Sigmoid colon (tissue), 6 donors: ENCODE measurements at regions not wholly inside any gene's neighbourhood (a gene's known extent, or its start where the extent isn't known, plus 50 kb on each side); places are given as distances from the start of the nearest gene placed in this dataset.

Experiments
- DNase-seq: peaks from one replicate; pipeline ENCODE4 v3.0.0-alpha.2; 2019
- H3K27ac ChIP-seq, 4 donors: fragments of 200-600 bp; sonication (generic); one replicate each; pipeline ENCODE4 v1.5.1; 2016 to 2019; ENCODE audit warnings: mild to moderate bottlenecking in 1 of 4
- H3K27me3 ChIP-seq, 3 donors: fragments of 200-600 bp; sonication (generic); one replicate each; pipeline ENCODE4 v1.5.1; 2019; ENCODE audit warnings: mild to moderate bottlenecking in 1 of 3
- H3K36me3 ChIP-seq, 4 donors: fragments of 200-600 bp; sonication (generic); one replicate each; pipeline ENCODE4 v1.5.1; 2016 to 2019
- H3K4me1 ChIP-seq, 4 donors: fragments of 200-600 bp; sonication (generic); one replicate each; pipeline ENCODE4 v1.5.1; 2017 to 2019
- H3K4me3 ChIP-seq, 4 donors: fragments of 200-600 bp; sonication (generic); one replicate each; pipeline ENCODE4 v1.5.1; 2017 to 2019; ENCODE audit warnings: mild to moderate bottlenecking in 2 of 4, moderate library complexity in 1 of 4
- H3K9me3 ChIP-seq, 4 donors: fragments of 200-600 bp in 3 of 4; sonication (generic) in 3 of 4; one replicate each; pipeline versions ENCODE4 v1.5.1 to v1.6.1; 2013 to 2019
- EP300 ChIP-seq, 4 donors: sonication (generic); formaldehyde crosslinking; IDR thresholded peaks; one replicate each; pipeline ENCODE4 v1.6.1; 2017; ENCODE audit warnings: antibody characterized with exemption in 4 of 4
- POLR2A ChIP-seq, 2 donors: fragments of 450-650 bp; IDR thresholded peaks; one replicate each; pipeline ENCODE4 v1.6.1; 2016; ENCODE audit warnings: antibody characterized with exemption in 2 of 2, mild to moderate bottlenecking in 2 of 2, moderate library complexity in 2 of 2
- POLR2AphosphoS5 ChIP-seq, 4 donors: sonication (generic); formaldehyde crosslinking; IDR thresholded peaks; one replicate each; pipeline ENCODE4 v1.6.1; 2017; ENCODE audit warnings: antibody characterized with exemption in 4 of 4
- WGBS, 2 donors: extraction: QIAGEN DNeasy Blood & Tissue Kit; methylation state at CpG; one replicate each; pipeline ENCODE4 v1.1.7; 2013; 5-methylcytosine and 5-hydroxymethylcytosine counted together
- intact Hi-C: fragments of 100-400 bp; cut with DNase I; formaldehyde crosslinking; loops from one replicate; pipeline ENCODE4 v1.15.1; 2023
- TF ChIP-seq, protein P1 (sequence below), 4 experiments: fragments of 450-650 bp in 3 of 4; fragments of 200-600 bp in 1 of 4; IDR thresholded peaks; one replicate each; pipeline ENCODE4 v1.5.1; 2016 to 2019; ENCODE audit warnings: antibody characterized with exemption in 4 of 4, mild to moderate bottlenecking in 3 of 4, moderate library complexity in 2 of 4
- donor health status: healthy with polysubstance abuse.
- donor health status: healthy.

DNA sequence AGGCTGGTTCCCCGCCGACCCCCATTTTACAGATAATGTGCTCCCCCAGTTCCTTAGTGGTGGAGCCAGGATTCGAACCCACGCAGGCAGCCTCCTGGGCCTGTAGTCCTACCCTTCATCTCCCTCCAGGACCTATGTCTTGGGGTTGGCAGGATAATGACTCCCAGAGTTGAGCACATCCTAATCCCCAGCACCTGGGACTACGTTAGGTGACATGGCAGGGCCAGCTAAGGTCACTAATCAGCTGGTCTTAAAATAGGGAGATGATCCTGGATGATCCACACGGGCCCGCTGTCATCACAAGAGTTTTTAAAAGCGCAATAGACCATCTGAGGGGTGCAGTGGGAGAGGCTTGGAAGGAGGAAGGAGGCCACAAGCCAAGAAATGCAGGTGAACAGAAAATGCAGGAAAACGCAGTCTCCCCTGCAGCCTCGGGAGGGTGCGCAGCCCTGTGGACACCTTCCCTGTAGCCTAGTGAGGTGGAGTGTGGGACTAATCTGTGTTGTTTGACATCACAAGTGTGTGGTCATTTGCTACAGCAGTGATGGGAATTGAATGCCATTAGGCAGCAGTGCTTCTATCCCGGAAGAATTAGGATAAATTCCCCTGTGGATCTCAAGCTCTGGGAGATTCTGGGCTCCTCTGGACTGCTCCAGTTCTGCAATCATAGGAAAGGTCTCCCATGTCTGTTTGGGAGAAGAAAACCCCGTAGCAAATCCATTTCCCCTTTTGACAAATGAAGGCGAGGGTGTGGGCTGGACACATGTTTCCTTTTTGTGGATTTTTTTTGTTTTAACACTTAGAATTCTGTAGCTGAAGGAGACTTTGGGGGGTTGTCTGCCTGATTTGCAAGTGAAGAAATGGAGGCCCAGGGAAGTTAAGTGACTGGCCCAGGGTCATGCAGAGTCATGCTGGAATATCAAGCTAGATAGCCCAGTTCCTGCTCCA is 297.7 kb downstream of the SEC14L1 start:
- no peak for DNase-seq
- H3K36me3 ChIP-seq = no peaks in the 10 kb centered on the region
- WGBS, 2 donors = 81 to 87% methylated on average over 14 of the region's 14 CpGs
- H3K9me3 ChIP-seq = no peaks in the 10 kb centered on the region
- peak overlapping the region; percentile 45 to 100 (median 98) for H3K27ac ChIP-seq
- TF ChIP-seq, protein P1, sequence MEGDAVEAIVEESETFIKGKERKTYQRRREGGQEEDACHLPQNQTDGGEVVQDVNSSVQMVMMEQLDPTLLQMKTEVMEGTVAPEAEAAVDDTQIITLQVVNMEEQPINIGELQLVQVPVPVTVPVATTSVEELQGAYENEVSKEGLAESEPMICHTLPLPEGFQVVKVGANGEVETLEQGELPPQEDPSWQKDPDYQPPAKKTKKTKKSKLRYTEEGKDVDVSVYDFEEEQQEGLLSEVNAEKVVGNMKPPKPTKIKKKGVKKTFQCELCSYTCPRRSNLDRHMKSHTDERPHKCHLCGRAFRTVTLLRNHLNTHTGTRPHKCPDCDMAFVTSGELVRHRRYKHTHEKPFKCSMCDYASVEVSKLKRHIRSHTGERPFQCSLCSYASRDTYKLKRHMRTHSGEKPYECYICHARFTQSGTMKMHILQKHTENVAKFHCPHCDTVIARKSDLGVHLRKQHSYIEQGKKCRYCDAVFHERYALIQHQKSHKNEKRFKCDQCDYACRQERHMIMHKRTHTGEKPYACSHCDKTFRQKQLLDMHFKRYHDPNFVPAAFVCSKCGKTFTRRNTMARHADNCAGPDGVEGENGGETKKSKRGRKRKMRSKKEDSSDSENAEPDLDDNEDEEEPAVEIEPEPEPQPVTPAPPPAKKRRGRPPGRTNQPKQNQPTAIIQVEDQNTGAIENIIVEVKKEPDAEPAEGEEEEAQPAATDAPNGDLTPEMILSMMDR (IDR thresholded peaks at IDR 0.05) = no peak
- TF ChIP-seq POLR2A (IDR thresholded peaks at IDR 0.05) (no peak), EP300 (IDR thresholded peaks at IDR 0.05) (no peak), POLR2AphosphoS5 (IDR thresholded peaks at IDR 0.05) (no peak)
- H3K27me3 ChIP-seq = no peaks in the 10 kb centered on the region
- intact Hi-C loops = no loop called here
- no peak overlapping the region for H3K4me3 ChIP-seq
- H3K4me1 ChIP-seq = peaks cover 0 to 91% (median 79%) of the 10 kb centered on the region in 4 donors

DNA sequence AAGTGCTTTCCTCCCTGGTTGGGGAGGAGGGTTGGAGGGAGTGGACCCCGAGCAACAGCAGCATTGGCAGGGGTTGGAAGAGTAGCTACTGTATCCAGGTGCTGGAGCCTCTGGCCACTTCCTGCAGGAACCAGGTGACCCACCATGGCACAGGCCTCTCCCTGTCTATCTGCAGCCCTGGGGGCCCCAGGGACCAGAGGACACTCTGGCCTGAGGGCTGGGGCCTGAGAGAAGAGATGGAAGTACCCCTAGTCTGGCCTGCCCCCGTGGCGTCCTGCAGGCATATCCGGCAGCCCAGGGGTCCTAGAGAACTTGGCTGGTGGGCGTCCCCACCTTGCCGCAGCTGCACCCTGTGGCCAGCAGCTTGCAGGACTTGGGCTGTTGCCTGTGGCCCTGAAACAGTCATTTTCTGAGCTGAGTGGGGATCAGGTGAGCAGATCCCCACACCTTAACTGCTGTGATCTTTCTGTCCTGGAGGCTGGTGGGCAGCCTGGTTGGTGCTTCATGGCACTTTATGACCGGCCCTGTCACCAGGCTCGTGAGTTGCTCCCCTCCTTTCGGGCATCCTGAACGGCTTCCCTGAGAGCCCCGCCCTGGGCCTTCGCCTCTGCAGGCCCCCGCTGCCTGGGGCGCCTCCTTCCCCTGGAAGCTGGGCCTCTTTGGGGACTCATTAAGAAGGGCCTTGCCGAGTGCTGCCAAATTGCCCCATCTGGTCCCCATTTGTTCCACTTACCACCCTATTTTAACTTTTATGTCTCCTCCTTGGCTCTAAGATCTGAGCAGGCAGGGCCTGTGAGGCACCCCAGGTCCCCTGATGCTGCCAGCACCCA is 298.6 kb downstream of the SEC14L1 start:
- H3K4me3 ChIP-seq = no peak overlapping the region
- H3K4me1 ChIP-seq = peaks cover 0 to 91% (median 79%) of the 10 kb centered on the region in 4 donors
- H3K27me3 ChIP-seq = no peaks in the 10 kb centered on the region
- H3K27ac ChIP-seq = peak overlapping the region; percentile 51 to 100 (median 98)
- 51 to 81% methylated on average over 15 of the region's 15 CpGs for WGBS, 2 donors
- no peak for DNase-seq
- H3K9me3 ChIP-seq = no peaks in the 10 kb centered on the region
- intact Hi-C loops = no loop called here
- no peak for TF ChIP-seq POLR2AphosphoS5 (IDR thresholded peaks at IDR 0.05)
- TF ChIP-seq, protein P1 (IDR thresholded peaks at IDR 0.05) = no peak
- no peak for TF ChIP-seq EP300 (IDR thresholded peaks at IDR 0.05)
- TF ChIP-seq POLR2A (IDR thresholded peaks at IDR 0.05) = no peak
- no peaks in the 10 kb centered on the region for H3K36me3 ChIP-seq

DNA sequence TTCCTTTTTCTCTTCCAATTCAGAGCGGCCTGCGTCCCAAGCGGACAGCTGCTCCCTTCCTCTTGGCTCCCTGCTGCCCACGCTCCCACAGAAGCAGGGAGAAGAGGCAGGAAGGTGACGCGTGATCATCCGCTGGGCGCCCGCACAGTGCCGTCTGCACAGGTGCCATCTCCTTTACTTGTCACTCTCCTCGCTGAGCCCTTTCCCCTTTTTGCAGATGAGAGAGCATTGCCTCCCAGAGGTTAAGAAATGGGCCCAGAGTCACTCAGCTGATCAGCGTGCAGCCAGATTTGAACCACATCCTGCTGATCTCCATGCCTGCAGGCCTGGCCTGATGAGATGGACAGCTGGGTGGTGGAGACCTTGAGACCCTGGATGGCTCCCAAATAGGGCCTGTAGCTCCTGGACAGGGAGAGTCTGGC is 299.8 kb downstream of the SEC14L1 start:
- no peak for DNase-seq
- peaks cover 0 to 91% (median 79%) of the 10 kb centered on the region in 4 donors for H3K4me1 ChIP-seq
- H3K27ac ChIP-seq = peak overlapping the region; percentile 51 to 100 (median 76)
- H3K36me3 ChIP-seq = no peaks in the 10 kb centered on the region
- TF ChIP-seq, protein P1 (IDR thresholded peaks at IDR 0.05) = no peak
- TF ChIP-seq POLR2A (IDR thresholded peaks at IDR 0.05) = no peak
- no peak for TF ChIP-seq EP300 (IDR thresholded peaks at IDR 0.05)
- TF ChIP-seq POLR2AphosphoS5 (IDR thresholded peaks at IDR 0.05) = no peak
- H3K4me3 ChIP-seq = no peak overlapping the region
- intact Hi-C loops = no loop called here
- 43 to 85% methylated on average over 12 of the region's 12 CpGs for WGBS, 2 donors
- H3K27me3 ChIP-seq = no peaks in the 10 kb centered on the region
- H3K9me3 ChIP-seq = no peaks in the 10 kb centered on the region

DNA sequence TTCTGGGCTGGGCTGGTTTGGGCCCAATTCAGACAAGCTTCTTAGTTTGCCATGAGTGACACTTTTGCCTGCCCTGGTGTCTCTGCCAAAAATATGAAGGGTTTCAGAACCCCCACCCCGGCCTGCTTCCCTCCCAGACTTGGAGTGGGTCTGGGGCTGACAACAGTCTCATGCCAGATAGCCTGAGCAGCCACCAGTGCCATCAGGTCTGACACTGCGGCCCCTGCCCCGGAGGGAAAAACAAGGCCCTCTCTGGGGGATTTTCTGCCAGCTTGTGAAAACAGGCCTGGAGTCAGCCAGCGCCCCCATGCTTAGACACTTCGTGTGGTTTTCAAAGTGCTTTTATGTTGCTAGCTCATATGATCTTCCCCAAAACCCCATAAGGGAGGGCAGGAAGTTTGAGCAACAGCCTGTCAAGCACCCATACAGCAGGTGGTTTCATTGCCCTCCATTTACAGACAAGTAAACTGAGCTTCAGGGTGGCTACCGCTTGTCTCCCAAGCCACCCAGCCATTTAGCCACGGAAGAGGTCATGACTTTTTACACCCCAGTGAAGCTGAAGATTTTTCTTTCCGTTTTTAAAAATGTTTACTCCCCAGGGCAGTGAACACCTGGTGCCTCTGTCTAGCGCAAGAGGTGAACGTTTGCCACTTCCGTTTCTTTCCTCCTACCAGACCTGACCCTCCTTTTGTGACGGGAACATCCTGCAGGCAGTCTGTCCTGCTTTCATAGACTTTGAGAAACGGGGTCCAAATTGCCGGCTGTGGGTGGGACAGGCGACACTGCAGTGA is 300.6 kb downstream of the SEC14L1 start:
- DNase-seq = no peak
- H3K9me3 ChIP-seq = no peaks in the 10 kb centered on the region
- TF ChIP-seq POLR2A (IDR thresholded peaks at IDR 0.05) (no peak), POLR2AphosphoS5 (IDR thresholded peaks at IDR 0.05) (no peak), EP300 (IDR thresholded peaks at IDR 0.05) (no peak)
- TF ChIP-seq, protein P1 (IDR thresholded peaks at IDR 0.05) = no peak
- no peak overlapping the region for H3K4me3 ChIP-seq
- H3K36me3 ChIP-seq = no peaks in the 10 kb centered on the region
- peaks cover 0 to 91% (median 79%) of the 10 kb centered on the region in 4 donors for H3K4me1 ChIP-seq
- WGBS, 2 donors = 37 to 64% methylated on average over 15 of the region's 15 CpGs
- H3K27ac ChIP-seq = peak overlapping the region; percentile 51 to 100 (median 76)
- no peaks in the 10 kb centered on the region for H3K27me3 ChIP-seq
- intact Hi-C loops = no loop called here
